Neural progenitor cell (in vitro differentiated cells): ENCODE measurements at regions not wholly inside any gene's neighbourhood (a gene's known extent, or its start where the extent isn't known, plus 50 kb on each side); places are given as distances from the start of the nearest gene placed in this dataset.

Experiments used
- DNase-seq: peaks from one replicate; pipeline ENCODE4 v3.0.0-alpha.2; 2016; ENCODE audit warnings: low spot score
- H2AFZ ChIP-seq: fragments of 200-600 bp; sonication (generic); replicated peaks from 2 replicates; pipeline ENCODE4 v1.6.1; 2016; ENCODE audit warnings: antibody characterized with exemption
- H3F3A ChIP-seq: fragments of 200-600 bp; sonication (generic); 2 replicates; pipeline ENCODE4 v1.6.1; 2016; ENCODE audit warnings: antibody characterized with exemption, low read depth
- H3K27ac ChIP-seq: fragments of 200-600 bp; sonication (generic); 2 replicates; pipeline ENCODE4 v1.5.1; 2016; ENCODE audit warnings: mild to moderate bottlenecking
- H3K27me3 ChIP-seq: fragments of 200-600 bp; sonication (generic); 2 replicates; pipeline ENCODE4 v1.6.1; 2016; ENCODE audit warnings: mild to moderate bottlenecking, moderate library complexity
- H3K36me3 ChIP-seq: fragments of 200-600 bp; sonication (generic); 2 replicates; pipeline ENCODE4 v1.5.1; 2016
- H3K4me1 ChIP-seq: fragments of 200-600 bp; sonication (generic); 2 replicates; pipeline ENCODE4 v1.6.1; 2016; ENCODE audit warnings: mixed run types
- H3K4me2 ChIP-seq: fragments of 200-600 bp; sonication (generic); 2 replicates; pipeline ENCODE4 v1.6.1; 2016
- H3K4me3 ChIP-seq: fragments of 200-600 bp; sonication (generic); 2 replicates; pipeline ENCODE4 v1.5.1; 2016
- H3K79me2 ChIP-seq: fragments of 200-600 bp; sonication (generic); 2 replicates; pipeline ENCODE4 v1.6.1; 2016; ENCODE audit warnings: low read depth
- H3K9ac ChIP-seq: fragments of 200-600 bp; sonication (generic); 2 replicates; pipeline ENCODE4 v1.6.1; 2016
- H3K9me3 ChIP-seq: fragments of 200-600 bp; sonication (generic); 2 replicates; pipeline ENCODE4 v1.5.1; 2016; ENCODE audit warnings: low read depth
- H4K20me1 ChIP-seq: fragments of 200-600 bp; sonication (generic); 2 replicates; pipeline ENCODE4 v1.6.1; 2016; ENCODE audit warnings: low read depth
- H3K27ac Mint-ChIP-seq: 3 replicates; pipeline ENCODE4 v1.8.0; 2021; ENCODE audit warnings: mixed read lengths
- H3K27me3 Mint-ChIP-seq: 2 replicates; pipeline ENCODE4 v1.8.0; 2022; ENCODE audit warnings: low read depth, mild to moderate bottlenecking, inconsistent platforms, moderate library complexity, mixed read lengths; ENCODE audit not compliant: insufficient read depth
- H3K36me3 Mint-ChIP-seq: 3 replicates; pipeline ENCODE4 v1.8.0; 2021; ENCODE audit warnings: mixed read lengths
- H3K4me1 Mint-ChIP-seq: 3 replicates; pipeline ENCODE4 v1.8.0; 2021; ENCODE audit warnings: mixed read lengths
- H3K4me3 Mint-ChIP-seq: 3 replicates; pipeline ENCODE4 v1.8.0; 2021; ENCODE audit warnings: mild to moderate bottlenecking, moderate library complexity, mixed read lengths
- H3K9me3 Mint-ChIP-seq: 3 replicates; pipeline ENCODE4 v1.8.0; 2020; ENCODE audit warnings: mixed read lengths
- EZH2 ChIP-seq: fragments of 200-600 bp; sonication (generic); IDR thresholded peaks from 2 replicates; pipeline ENCODE4 v1.6.1; 2017; ENCODE audit warnings: antibody characterized with exemption, mild to moderate bottlenecking, moderate library complexity
- EZH2phosphoT487 ChIP-seq: fragments of 200-600 bp; sonication (generic); IDR thresholded peaks from 2 replicates; pipeline ENCODE4 v1.6.1; 2017; ENCODE audit warnings: antibody characterized with exemption
- TF ChIP-seq, protein P1 (sequence below): fragments of 200-600 bp; sonication (generic); IDR thresholded peaks from 2 replicates; pipeline ENCODE4 v1.5.1; 2017; ENCODE audit warnings: antibody characterized with exemption, mild to moderate bottlenecking

DNA sequence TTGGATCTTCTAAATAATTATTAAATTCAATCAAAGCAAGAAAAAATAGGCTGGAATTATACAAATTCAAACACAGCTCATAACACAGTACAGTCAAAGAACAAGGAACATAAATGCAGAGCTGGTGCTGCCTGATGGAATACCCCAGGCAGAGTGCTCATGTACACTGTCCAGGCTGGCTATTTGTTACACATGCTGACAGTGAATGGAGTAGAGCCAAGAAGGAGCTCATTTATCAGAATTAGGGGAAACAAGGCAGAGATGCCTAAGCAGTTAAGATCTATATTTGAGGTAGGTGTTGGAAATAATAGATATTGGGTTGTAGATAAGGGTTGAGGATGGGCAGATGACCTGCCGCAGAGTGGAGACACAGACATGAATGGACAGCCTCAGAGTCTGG, 788.2 kb upstream of the ARPP21 start:
- DNase-seq = no peak
- TF ChIP-seq EZH2phosphoT487 (no peak), EZH2 (no peak)
- TF ChIP-seq, protein P1, sequence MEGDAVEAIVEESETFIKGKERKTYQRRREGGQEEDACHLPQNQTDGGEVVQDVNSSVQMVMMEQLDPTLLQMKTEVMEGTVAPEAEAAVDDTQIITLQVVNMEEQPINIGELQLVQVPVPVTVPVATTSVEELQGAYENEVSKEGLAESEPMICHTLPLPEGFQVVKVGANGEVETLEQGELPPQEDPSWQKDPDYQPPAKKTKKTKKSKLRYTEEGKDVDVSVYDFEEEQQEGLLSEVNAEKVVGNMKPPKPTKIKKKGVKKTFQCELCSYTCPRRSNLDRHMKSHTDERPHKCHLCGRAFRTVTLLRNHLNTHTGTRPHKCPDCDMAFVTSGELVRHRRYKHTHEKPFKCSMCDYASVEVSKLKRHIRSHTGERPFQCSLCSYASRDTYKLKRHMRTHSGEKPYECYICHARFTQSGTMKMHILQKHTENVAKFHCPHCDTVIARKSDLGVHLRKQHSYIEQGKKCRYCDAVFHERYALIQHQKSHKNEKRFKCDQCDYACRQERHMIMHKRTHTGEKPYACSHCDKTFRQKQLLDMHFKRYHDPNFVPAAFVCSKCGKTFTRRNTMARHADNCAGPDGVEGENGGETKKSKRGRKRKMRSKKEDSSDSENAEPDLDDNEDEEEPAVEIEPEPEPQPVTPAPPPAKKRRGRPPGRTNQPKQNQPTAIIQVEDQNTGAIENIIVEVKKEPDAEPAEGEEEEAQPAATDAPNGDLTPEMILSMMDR = no peak
- peaks cover 24% of the 10 kb centered on the region for H3K27me3 Mint-ChIP-seq

DNA sequence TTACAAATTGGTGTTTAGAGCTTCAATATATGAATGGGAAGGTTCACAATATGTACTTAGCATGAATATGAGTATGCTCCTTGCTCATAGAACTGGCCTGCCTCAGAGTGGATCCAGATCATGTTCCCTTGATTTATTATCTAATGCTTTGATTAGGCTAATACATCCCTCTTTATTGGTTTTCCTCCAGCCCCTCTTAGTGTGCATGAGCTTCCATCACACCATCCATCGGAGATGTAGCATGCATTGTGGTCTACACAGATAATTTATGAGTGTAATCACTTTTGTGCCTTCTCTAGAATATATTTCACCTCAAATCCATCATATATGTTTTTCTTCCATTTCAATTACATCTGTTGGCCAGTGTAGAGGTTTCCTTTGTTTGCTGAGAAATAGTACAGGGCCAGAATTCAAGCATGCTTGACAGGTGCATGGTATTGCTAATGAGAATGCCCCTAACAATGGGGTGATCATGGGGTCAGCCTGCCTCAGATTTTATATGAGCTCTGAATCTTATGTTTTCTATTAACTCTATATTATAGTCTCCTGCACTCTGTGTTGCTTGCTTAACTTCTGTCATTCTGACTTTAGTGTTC, 786.4 kb upstream of the ARPP21 start:
- Histone ChIP-seq H3K27ac (no peak overlapping the region), H3K9ac (no peak overlapping the region), H4K20me1 (no peaks in the 10 kb centered on the region), H3K4me3 (no peak overlapping the region), H3K4me1 (no peaks in the 10 kb centered on the region), H2AFZ (no peak overlapping the region), H3F3A (no peaks in the 10 kb centered on the region), H3K79me2 (no peaks in the 10 kb centered on the region), H3K4me2 (no peak overlapping the region), H3K9me3 (no peaks in the 10 kb centered on the region), H3K27me3 (no peaks in the 10 kb centered on the region), H3K36me3 (no peaks in the 10 kb centered on the region)
- no peaks in the 10 kb centered on the region for H3K36me3 Mint-ChIP-seq
- no peak overlapping the region for H3K4me3 Mint-ChIP-seq
- no peak overlapping the region for H3K27ac Mint-ChIP-seq
- H3K27me3 Mint-ChIP-seq = peaks cover 11% of the 10 kb centered on the region
- DNase-seq = no peak
- H3K4me1 Mint-ChIP-seq = peaks cover 22% of the 10 kb centered on the region
- TF ChIP-seq EZH2 (no peak), EZH2phosphoT487 (no peak)
- TF ChIP-seq, protein P1 = no peak
- H3K9me3 Mint-ChIP-seq = no peaks in the 10 kb centered on the region

More for the DNA sequence above, 788.2 kb upstream of the ARPP21 start:
- Histone ChIP-seq H3K9me3 (no peaks in the 10 kb centered on the region), H3K36me3 (no peaks in the 10 kb centered on the region), H3K9ac (no peak overlapping the region), H3K27ac (no peak overlapping the region), H3K4me3 (no peak overlapping the region), H4K20me1 (no peaks in the 10 kb centered on the region), H3K4me1 (no peaks in the 10 kb centered on the region), H2AFZ (no peak overlapping the region), H3K79me2 (no peaks in the 10 kb centered on the region), H3F3A (no peaks in the 10 kb centered on the region), H3K27me3 (no peaks in the 10 kb centered on the region), H3K4me2 (no peak overlapping the region)
- Mint-ChIP-seq H3K36me3 (no peaks in the 10 kb centered on the region), H3K9me3 (peaks cover 2% of the 10 kb centered on the region), H3K4me3 (no peak overlapping the region), H3K27ac (no peak overlapping the region), H3K4me1 (peaks cover 27% of the 10 kb centered on the region)

DNA sequence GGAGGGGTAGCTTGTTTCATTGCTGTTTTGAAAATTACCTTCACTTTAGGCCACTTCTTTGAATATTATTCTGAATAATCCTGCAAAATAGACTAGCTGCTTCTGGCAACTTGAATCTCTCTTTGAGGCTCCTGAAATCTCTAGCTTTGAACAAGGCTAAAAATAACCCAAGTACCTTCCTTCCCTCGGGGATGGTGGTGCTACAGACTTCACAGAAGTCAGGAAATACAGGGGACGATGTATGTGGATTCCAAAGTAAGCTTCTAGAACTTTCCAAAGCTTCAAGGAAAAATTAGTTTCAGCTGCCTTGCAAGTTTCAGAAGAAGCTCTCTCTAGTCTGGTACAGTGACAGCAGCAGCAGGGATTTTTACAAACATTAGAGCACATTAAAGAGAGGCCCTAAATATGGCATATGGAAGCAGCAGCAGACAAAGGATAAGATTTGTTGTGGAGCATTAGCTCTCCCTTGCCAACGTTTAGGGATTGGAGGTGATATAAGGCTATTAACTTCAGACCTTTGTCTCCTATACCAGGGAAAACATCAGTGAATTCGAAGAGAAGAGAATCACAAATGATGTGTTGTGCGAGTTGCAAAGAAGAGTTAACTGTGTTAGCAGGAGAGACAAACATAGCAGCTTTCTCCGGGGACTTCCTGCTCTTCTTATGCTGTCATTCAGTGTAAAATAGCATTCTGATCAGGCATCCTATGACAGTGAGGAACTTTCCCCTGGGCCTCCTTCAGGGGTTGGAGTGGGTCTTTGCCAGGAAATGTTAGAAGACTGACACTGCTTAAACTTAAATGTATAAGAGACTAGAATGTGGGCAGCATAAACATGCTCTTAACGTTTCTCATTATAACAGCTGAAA, 783.0 kb upstream of the ARPP21 start:
- no peaks in the 10 kb centered on the region for H3K27me3 ChIP-seq
- H3K27ac Mint-ChIP-seq = no peak overlapping the region
- H4K20me1 ChIP-seq = no peaks in the 10 kb centered on the region
- no peak overlapping the region for H3K4me2 ChIP-seq
- no peak for DNase-seq
- H3K4me1 ChIP-seq = no peaks in the 10 kb centered on the region
- H3K4me3 ChIP-seq = no peak overlapping the region
- no peaks in the 10 kb centered on the region for H3K36me3 Mint-ChIP-seq
- H3F3A ChIP-seq = no peaks in the 10 kb centered on the region
- H3K4me1 Mint-ChIP-seq = peaks cover 30% of the 10 kb centered on the region
- H3K36me3 ChIP-seq = no peaks in the 10 kb centered on the region
- H2AFZ ChIP-seq = peak overlapping the region; percentile 82
- H3K4me3 Mint-ChIP-seq = no peak overlapping the region
- no peak overlapping the region for H3K27ac ChIP-seq
- TF ChIP-seq EZH2phosphoT487 (no peak), EZH2 (no peak)
- TF ChIP-seq, protein P1 = no peak
- H3K79me2 ChIP-seq = no peaks in the 10 kb centered on the region
- H3K9me3 ChIP-seq = no peaks in the 10 kb centered on the region
- H3K27me3 Mint-ChIP-seq = peaks cover 3% of the 10 kb centered on the region
- H3K9me3 Mint-ChIP-seq = no peaks in the 10 kb centered on the region
- H3K9ac ChIP-seq = no peak overlapping the region
